Femur (tissue), 1 donor: ENCODE measurements at regions not wholly inside any gene's neighbourhood (a gene's known extent, or its start where the extent isn't known, plus 50 kb on each side); places are given as distances from the start of the nearest gene placed in this dataset.

Source experiments
- DNase-seq: peaks from one replicate; pipeline ENCODE4 v3.0.0-alpha.2; 2017

DNA sequence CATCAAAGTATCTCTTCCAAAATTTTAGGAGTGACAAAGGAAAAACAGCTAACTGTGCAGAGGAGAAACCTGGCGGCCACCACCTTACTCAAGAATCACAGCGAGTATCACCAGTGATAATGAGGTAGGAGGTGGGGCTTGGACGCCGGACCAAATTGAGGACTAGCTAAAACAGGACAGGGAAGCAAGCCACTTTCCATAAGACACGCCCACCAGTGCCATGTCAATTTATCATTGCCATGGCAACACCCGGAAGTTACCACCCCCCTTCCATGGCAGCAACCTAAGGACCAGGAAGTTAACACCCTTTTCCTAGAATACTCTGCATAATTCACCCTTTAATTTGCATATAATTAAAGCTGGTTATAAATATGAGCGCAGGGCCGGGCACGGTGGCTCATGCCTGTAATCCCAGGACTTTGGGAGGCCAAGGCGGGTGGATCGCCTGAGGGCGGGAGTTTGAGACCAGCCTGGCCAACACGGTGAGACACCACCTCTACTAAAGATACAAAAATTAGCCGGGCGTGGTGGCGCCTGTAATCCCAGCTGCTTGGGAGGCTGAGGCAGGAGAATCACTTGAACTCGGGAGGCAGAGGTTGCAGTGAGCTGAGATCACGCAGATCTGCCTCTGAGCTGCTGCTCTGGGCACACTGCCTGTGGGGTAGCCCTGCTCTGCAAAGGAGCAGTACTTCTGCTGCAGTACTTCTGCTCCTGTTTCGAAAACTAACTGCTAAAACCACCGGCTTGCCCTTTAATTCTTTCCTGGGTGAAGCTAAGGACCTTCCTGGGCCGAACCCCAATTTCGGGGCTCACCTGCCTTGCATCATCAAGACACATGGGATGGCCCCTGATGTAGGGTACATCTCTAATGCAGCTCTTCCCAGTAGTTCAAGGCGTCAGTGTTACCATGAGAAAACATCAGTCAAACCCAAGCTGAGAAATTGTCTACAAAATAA, 116.7 kb downstream of the HMX1 start:
- peak; percentile 1 for DNase-seq

DNA sequence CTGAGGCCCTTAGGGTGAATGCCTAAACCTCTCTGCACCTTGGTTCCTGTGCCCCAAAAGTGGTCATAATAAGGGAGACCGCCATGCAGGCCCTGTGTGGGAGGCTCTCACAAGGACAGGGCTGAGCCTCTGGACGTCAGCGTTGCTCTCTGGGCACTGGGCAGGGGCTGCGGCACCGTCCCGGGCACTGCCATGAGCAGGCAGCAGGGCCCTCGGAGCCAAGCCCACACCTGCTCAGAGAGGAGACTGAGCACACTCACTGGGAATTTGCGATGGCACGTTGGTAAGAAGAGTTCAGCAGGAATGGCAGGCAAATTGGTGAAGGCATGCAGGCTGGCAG, 123.4 kb downstream of the HMX1 start:
- no peak for DNase-seq

DNA sequence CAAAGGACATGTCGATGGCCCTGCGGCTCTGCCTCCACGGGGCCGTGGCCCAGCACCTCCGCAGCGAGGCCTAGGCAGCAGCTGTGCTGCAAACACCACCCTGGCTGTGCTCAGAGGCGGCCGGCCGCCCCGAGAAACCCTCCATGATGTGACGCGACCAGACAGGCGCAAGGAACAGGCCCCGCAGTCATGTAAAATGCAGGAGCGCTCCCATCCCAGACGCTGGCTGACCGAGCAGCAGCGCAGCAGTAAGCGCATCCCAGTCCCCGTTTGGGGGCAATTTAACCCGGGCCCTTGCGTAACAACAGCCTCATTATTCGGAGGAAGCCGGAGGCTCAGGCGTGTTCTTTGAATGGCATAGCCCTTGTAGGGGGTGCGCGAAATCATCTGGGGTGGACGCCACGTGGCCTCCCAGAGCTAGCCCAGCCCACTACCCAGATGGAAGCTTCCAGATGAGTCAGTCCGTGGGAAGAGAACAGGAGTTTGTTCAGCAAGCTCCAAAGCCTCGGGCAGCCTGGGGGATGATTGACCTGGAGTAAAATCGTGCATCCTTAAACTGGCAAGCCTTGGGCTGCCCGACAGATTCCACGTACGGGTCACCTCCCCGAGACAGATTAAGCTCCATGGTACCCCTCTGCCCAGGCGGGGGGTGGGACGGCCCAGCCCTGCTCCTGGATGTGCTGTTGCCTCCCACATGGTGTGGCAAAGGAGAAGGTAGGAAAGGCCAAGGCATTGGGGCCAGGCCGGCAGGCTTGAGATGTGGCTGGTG, 124.0 kb downstream of the HMX1 start:
- DNase-seq: peak; percentile 8

DNA sequence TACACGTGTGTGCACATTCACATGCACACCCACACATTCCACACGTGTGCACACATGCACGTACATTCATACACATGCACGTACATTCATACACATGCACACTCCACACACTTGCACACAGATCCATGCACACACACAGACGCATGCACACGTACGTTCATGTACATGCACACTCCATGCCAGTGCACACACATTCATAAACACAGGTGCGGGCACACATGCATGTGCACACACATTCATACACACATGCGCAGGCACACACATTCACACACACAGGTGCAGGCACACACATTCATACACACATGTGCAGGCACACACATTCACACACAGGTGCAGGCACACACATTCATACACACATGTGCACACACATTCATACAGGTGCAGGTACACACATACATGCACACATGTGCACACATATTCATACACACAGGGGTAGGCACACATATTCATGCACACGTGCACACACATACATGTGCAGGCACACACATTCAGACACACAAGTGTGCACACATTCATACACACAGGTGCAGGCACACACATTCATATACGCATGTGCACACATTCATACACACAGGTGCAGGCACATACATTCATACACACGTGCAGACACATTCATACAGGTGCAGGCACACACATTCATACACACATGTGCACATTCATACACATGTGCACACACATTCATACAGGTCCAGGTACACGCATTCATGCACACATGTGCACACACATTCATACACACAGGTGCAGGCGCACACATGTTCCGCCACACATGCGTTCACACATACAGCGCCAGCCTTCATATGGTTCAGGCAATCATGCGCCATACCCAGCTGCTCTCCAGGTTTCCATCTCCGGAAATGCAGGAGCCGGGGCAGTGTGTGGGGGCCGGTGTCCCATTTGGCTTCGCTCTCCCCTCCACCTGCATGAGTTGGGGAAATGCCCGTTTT, 124.8 kb downstream of the HMX1 start:
- DNase-seq: peak; percentile 4

DNA sequence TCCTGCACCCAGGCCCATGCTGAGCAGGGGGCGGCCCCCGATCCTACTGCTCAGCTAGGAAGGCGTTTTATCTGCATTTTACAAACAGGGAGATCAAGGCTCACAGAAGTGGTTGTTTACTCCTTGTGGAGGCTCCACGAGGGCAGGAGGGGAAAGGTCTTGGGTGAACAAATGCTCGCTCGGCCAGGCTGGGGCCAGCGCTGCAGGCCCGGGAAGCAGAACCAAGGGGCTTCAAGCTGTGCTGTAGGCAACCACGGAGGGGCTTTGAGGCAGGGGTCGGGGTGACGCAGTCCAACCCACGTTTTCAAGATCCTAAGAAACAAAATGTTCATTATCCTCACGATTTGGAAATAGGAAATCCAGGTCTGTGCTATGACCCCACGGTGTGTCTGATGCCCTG, 125.8 kb downstream of the HMX1 start:
- peak; percentile 1 for DNase-seq

DNA sequence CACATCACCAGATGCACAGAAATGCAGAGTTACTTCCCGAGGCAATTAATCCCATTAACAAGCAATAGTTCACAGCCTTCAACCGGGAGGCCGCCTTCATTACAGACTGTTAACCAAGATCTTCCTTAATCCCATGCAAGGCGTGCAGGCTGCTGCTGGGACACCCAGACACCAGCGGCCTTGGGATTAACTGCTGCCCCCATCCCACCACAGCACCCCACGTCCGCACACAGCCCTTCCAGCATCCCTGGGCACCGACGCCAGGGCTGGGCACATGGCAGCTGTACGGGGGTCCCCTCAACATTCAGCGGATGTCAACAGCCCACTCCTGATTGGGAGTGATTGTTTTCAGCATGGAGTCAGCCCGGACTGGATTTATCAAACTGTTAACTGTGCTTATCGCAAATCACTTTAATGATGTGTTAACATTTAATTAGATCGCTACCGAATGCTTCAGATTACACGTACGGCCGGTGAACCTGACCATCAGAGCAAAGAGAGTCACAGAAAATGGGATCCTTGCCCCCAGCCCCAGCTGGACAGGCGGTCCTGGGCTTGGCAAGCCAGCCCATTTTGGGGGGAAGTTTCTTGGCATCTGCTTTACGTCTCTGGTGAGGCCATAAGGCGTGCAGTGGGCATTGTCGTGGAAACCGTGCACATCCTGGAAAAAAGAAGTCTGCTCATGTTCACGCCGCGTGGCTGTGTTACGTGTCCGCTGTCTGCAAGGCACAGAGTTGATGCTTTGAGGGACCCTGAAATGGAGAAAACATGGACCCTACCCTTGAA, 126.4 kb downstream of the HMX1 start:
- peak; percentile 5 for DNase-seq

DNA sequence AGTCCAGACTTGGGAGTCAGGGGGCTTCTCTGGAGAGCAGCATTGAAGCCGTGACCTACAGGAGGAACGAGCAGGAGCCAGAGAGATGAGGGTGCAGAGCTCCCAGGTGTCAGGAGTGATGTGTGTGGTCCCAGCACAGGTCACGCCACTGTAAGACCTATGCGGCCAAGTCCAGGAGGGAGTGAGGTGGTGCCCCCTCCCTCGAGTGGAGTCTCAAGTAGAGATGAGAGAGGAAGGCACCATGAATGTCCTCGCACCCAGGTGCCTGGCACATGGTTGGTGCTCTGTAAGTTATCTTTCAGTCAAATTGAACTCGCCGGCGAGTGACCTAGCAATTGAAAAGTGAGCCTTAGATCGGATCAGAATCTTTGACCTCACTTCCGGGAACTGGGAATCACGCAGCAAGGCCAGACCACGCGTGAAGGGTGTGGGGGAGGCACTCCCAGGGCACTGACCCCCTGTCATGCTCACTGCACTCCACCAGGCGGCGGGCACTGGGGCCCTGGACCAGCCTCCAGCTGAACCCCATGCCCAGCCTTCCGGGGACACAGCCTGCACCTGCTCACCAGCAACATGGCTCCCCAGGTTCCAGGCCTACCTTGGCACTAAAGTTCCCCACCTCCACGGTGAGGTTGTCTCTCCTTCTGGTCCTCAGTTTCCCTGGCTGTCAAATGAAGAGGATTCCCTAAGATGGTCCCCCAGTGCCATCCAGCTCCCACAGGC, 127.4 kb downstream of the HMX1 start:
- DNase-seq: peak; percentile 7

DNA sequence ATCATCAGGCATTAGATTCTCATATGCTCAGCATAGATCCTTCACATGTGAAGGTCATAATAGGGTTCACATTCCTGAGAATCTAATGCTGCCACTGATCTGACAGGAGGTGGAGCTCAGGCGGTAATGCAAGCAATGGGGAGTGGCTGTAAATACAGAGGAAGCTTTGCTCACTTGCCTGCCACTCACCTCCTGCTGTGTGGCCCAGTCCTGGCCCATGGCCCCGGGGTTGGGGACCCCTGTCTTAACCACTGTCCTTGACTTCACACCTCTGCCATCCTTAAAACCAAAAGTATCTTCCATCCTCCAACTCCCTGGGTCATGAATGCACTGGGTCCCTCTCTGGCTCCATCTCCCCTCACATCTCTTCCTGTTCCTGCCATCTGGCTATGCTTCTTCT, 129.1 kb downstream of the HMX1 start:
- DNase-seq: no peak

DNA sequence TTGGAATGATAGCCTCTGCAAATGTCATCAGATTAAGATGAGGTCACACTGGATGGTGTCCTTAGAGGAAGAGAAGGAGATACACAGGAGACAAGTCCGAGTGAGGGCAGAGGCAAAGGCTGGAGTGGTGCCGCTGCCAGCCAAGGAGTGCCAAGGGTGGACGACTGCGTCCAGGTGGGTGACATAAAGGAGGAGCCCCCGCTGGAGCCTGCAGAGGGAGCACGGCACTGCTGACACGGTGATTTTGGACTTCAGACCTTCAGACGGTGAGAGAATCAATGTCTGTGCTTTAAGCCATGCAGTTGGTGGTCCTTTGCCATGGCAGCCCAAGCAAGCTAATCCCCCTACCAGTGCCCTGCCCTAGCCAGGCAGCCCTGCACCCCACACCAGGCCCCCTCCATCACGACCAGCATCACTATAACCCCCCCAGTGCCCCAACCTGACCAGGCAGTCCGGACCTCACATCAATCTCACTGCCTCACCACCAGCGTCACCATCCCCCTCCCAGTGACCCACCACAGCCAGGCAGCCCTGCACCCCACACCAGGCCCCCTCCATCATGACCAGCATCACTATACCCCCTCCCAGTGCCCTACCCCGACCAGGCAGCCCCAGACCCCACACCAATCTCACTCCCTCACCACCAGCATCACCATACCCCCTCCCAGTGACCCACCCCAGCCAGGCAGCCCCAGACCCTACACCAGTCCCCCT, 130.0 kb downstream of the HMX1 start:
- DNase-seq: peak; percentile 5

DNA sequence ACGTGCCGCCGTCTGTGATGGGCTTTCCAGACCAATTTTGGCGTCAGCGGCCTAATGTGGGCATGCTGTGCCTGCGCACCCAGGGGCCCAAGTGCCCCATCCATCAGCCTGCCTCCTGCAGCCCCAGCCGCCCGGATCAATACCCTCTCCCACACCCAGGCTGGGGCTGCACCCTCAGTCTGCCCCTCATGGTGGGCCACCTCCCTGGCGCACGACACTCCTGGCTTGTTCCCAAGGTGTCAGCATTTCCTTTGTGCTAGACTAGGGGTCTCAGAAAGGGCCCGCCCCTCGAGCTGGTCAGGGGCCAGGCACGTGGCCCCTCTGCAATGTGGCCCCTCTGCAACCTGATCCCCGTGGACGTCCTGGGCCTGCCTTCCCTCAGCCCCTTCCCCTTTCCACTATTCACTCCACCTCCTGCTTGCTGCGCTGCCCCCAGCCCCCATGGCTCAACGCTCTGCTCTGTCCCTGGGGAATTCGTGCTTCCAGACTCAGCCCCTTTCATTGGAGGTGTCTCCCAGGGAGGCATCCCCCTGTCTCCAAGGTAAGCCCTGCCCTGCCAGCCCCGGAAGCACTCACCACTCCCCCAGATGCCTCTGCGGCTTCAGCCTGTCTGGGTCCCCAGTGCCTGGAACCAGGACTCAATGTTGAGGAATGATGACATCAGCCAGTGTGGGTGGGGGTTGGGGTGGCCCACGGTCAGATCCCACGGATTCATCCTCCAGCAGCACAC, 130.8 kb downstream of the HMX1 start:
- peak; percentile 11 for DNase-seq

DNA sequence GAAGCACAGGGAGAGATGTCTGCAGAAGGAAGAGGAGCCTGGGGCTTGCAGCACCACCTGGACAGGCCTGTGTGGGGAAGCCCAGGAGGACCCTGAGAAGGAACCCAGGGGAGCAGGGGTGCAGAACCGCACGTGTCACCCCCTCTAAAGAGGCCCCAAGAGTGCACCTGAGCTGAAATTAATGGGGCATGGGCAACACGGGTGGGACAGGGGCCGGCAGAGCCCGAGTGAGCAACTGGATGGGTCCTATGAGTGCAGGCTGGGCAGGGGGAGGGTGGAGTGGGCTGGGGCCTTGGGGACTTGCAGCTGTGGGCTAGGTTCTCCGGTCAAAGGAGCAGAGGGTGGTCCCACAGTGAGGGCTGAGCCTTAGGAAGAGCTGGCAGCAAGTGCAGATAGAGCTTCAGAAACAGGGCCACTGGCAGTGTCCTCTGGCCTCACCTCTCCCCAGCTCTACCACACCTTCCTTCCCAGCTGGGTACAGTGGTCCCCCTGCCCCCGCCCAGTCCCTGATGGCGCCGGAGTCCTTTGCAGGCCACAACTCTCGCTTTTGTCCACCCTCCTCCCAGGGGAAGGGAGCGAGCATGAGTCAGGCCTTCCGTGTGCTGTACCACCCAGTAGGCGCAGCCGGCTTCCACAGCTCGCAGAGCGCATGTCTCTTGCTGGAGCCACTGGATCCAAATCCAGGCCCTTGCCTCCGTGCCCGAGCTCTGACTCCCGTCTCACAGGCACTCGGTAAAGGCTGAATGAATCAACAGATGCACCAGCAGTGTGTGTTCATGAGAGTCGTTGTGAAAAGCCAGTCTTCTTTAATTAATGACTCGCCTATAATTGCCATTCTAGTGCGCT, 131.6 kb downstream of the HMX1 start:
- peak; percentile 4 for DNase-seq

DNA sequence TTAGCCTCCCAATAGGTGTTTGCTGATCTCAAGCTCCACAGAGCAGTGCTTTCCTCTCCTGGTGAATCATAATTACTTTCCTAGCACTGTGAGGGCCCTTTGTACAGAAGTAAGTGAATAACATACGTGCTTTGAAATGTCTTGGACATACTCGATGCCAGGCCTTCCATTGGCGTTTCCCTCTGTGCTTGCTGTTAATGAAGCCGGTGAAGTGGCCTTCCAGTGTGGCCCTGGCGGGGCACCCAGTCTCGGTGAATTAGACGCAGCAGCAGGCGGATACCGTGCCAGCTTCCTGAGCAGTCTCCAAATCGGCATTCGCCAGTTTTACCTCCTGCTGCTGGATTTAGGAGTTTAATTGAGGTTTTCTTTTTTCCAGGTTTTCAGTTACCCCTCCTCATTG, 132.3 kb downstream of the HMX1 start:
- DNase-seq: no peak

DNA sequence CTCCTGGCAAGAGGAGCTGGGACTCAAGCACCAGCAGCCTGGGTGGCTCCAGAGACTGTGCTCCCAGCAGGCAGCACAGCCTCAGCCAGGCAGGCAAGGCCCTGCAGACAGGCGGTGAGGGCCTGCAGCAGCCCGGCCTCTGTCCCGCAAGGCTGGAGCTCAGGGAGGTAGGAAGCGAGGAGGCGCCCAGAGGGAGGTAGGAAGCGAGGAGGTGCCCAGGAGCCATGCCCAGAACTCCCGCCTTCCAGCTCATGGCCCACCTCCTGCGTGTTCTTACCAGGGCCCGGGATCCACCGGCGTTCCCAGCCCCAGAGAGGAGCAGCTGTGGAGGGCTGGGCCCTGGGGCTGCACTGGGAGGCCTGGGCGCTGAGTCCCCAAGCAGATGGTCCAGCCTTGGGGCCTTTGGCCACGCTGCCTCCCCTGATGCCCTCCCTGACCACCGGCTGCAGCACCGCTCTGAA, 133.1 kb downstream of the HMX1 start:
- DNase-seq: no peak

DNA sequence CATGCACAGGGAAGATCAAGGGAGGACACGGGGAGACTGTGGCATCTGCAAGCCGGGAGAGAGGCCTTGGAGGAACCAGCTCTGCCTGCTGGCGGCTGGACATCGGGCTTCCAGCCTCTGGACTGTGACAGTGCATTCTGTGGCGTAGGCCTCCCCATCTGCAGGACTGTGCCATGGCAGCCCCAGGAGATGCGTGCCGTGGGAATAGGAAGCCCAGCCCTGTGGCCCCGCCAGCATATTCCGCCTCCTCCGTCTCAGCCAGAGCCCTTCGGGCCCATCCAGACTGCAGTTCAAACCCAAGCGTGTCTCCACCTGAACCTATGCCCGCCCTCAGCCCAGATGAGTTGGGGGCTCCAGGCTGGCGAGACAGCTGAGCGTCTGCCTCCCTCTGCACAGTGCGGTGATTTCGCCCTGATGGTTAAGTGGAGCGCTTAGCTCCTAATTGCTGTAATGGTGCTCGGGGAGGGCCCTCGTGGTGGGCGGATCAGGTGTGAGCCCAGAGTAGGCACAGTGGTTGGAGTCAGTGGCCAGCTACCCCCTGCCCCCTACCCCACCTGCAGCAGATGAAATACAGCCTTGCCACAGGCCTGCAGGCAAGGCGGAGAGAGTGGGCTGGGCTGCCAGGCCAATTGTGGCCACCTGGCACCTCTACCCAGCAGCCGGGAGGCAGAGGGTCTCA, 133.9 kb downstream of the HMX1 start:
- no peak for DNase-seq

DNA sequence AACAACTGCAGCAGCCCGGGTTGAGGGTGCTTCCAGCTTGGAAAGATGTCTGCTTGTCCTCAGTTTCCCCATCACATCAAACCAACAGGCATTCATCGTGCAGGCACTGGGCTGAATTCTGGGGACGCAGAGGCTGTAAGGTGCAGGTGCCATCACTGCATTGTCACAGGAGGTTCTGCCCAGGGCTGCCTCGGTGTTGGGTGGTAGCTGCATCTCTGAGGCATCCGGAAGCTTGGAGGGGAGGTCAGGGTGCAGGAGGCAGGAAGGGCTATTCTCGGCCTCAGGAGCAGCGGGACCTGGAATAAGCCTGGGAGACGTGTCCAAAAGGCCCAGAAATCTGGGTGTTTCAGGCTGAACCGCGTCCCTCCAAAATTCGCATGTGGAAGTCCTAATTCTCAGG, 134.6 kb downstream of the HMX1 start:
- no peak for DNase-seq

DNA sequence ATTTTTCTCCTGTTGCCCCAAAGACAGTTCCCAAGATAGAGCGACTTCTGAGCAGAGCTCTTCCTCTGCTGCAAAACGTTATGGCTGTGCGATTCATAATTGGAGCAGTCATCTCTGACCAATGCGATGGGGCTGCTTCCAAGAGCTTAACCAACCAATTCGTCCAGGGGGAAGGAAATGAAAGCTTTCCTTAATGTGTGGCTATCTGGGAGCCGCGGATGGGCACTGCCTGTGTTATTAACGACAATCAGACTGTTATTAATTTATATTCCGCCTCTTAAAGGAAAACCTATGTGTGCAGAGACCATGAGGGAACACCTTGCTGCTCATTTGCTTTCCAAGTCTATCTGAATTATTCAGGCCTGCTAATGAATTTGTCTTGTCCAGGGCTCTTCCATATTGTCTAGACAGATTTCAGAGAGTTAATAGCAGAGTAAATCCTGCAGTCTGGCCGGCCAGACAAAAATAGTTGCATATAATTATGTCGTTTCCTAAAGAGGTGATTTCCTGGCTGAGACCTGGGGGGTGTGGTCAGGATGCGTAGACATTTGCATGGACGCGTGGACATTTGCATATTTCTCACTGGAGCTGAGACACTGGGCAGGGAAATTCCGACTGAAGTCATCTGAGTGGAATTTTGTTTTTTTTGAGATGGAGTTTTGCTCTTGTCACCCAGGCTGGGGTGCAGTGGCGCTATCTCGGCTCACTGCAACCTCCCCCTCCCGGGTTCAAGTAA, 135.4 kb downstream of the HMX1 start:
- DNase-seq: no peak

DNA sequence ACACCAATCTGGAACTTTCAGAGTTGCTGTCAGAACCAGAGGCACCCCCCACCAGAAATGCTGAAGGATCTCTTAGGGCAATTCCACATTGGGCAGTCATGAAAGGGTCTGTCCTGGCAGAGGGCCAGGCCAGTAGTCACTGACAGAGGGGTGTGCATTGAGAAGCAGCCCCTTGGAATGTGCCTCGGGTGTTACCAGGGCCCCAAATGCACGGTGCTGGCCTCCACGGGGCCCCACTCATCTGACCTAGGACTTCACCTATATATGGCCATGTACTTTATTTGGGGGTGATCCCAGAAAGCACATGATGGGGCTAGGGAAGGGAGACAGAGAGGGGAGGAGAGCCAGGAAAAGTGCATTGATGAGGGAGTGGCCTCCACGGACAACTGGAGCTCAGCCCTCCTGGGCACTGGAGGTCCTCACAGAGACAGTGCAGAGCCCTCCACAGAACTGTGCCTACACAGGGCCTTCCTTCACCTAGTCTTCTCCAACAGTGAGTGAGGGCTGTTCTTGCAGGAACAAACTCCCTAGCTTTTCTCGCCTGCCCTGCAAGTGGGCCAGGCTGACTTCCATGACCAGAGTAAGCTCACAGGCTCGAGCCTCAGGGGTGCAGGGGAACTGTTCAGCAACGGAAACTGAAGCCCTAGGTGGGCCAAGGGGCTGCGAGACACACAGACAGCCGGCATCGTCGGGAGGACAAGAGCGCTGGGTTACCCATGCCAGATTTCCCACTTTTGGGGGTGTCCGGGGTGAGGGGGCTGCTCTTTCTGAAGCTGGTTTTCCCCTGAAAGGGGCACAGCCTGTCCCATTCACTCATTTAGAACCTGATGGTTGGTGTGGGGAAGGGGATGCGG, 136.2 kb downstream of the HMX1 start:
- no peak for DNase-seq
